SU-DHL-6 (cell line): ENCODE measurements at regions not wholly inside any gene's neighbourhood (a gene's known extent, or its start where the extent isn't known, plus 50 kb on each side); places are given as distances from the start of the nearest gene placed in this dataset.

Source experiments
- H2AFZ ChIP-seq: fragments of 200-600 bp; sonication (generic); 2 replicates; pipeline ENCODE4 v1.6.1; 2014; ENCODE audit warnings: low read depth, mild to moderate bottlenecking, moderate library complexity, mixed read lengths, antibody characterized with exemption, low read length; ENCODE audit not compliant: severe bottlenecking
- H3F3A ChIP-seq: fragments of 200-600 bp; shearing (Covaris generic); 2 replicates; pipeline ENCODE4 v1.6.0; 2016; ENCODE audit warnings: antibody characterized with exemption, mild to moderate bottlenecking; ENCODE audit not compliant: insufficient read depth
- H3K27ac ChIP-seq: fragments of 200-600 bp; sonication (generic); 2 replicates; pipeline ENCODE4 v1.5.1; 2016; ENCODE audit warnings: low read depth, mild to moderate bottlenecking, low read length, moderate library complexity, mixed read lengths
- H3K27me3 ChIP-seq: fragments of 200-600 bp; sonication (generic), shearing (Covaris generic); 2 replicates; pipeline ENCODE4 v1.6.0; 2014; ENCODE audit warnings: mild to moderate bottlenecking, low read length
- H3K36me3 ChIP-seq: fragments of 200-600 bp; sonication (generic); 2 replicates; pipeline ENCODE4 v1.6.1; 2014; ENCODE audit warnings: mild to moderate bottlenecking, low read length, mixed read lengths
- H3K4me2 ChIP-seq: fragments of 300-600, 200-600 bp; shearing (Covaris generic), sonication (generic); 2 replicates; pipeline ENCODE4 v1.6.0; 2014; ENCODE audit warnings: low read length, low read depth, mild to moderate bottlenecking; ENCODE audit not compliant: poor library complexity, severe bottlenecking
- H3K4me3 ChIP-seq: fragments of 200-600 bp; sonication (generic); 2 replicates; pipeline ENCODE4 v1.5.1; 2014; ENCODE audit warnings: antibody characterized with exemption, low read length, mild to moderate bottlenecking, mixed read lengths; ENCODE audit not compliant: insufficient read depth, poor library complexity, severe bottlenecking
- H3K79me2 ChIP-seq: fragments of 200-600 bp; sonication (generic); 2 replicates; pipeline ENCODE4 v1.6.1; 2014; ENCODE audit warnings: mild to moderate bottlenecking, low read length, moderate library complexity; ENCODE audit not compliant: insufficient read depth
- H3K9ac ChIP-seq: fragments of 200-600 bp; sonication (generic); 2 replicates; pipeline ENCODE4 v1.7.0; 2014; ENCODE audit warnings: mild to moderate bottlenecking, low read length
- H3K9me2 ChIP-seq: fragments of 200-600 bp; sonication (generic); replicated peaks from 2 replicates; pipeline ENCODE4 v1.6.1; 2014; ENCODE audit warnings: low read length; ENCODE audit not compliant: insufficient read depth
- H3K9me3 ChIP-seq: fragments of 200-600 bp; sonication (generic); 2 replicates; pipeline ENCODE4 v1.6.1; 2014; ENCODE audit warnings: low read length, mixed read lengths; ENCODE audit not compliant: insufficient read depth
- H4K20me1 ChIP-seq: fragments of 200-600 bp; sonication (generic); 2 replicates; pipeline ENCODE4 v1.6.1; 2014; ENCODE audit warnings: low read depth, mild to moderate bottlenecking, antibody characterized with exemption, low read length, moderate library complexity, mixed read lengths
- EZH2phosphoT487 ChIP-seq: fragments of 200-600 bp; sonication (generic), shearing (Covaris generic); conservative IDR thresholded peaks from 2 replicates; pipeline ENCODE4 v1.6.1; 2018; ENCODE audit warnings: mild to moderate bottlenecking, antibody characterized with exemption, low read length, moderate library complexity, mixed read lengths
- TF ChIP-seq, protein P1 (sequence below): fragments of 200-600 bp; sonication (generic); IDR thresholded peaks from one replicate; pipeline ENCODE4 v1.5.1; 2017; ENCODE audit warnings: antibody characterized with exemption, mild to moderate bottlenecking, low read length, moderate library complexity; ENCODE audit not compliant: insufficient read depth, poor library complexity, severe bottlenecking

DNA sequence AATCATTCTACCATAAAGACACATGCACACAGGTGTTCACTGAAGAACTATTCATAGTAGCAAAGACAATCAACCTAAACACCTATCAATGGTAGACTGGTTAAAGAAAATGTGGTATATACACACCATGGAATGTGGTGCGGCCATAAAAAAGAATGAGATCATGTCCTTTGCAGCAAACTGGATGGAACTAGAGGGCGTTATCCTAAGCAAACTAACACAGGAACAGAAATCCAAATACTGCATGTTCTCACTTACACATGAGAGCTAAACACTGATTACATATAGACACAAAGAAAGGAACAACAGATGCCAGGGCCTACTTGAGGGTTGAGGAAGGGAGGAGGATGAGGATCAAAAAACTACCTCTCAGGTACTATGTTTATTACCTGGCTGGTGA lies 103.8 kb downstream of the DRD1 start:
- H3K27ac ChIP-seq, result no peak overlapping the region
- no peaks in the 10 kb centered on the region for H4K20me1 ChIP-seq
- no peaks in the 10 kb centered on the region for H3K79me2 ChIP-seq
- H3K4me2 ChIP-seq, result no peak overlapping the region
- H3K4me3 ChIP-seq, result no peak overlapping the region
- no peak overlapping the region for H3K9ac ChIP-seq
- TF ChIP-seq EZH2phosphoT487, result no peak
- TF ChIP-seq, protein P1, sequence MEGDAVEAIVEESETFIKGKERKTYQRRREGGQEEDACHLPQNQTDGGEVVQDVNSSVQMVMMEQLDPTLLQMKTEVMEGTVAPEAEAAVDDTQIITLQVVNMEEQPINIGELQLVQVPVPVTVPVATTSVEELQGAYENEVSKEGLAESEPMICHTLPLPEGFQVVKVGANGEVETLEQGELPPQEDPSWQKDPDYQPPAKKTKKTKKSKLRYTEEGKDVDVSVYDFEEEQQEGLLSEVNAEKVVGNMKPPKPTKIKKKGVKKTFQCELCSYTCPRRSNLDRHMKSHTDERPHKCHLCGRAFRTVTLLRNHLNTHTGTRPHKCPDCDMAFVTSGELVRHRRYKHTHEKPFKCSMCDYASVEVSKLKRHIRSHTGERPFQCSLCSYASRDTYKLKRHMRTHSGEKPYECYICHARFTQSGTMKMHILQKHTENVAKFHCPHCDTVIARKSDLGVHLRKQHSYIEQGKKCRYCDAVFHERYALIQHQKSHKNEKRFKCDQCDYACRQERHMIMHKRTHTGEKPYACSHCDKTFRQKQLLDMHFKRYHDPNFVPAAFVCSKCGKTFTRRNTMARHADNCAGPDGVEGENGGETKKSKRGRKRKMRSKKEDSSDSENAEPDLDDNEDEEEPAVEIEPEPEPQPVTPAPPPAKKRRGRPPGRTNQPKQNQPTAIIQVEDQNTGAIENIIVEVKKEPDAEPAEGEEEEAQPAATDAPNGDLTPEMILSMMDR, result no peak
- H2AFZ ChIP-seq, result no peak overlapping the region
- H3F3A ChIP-seq, result no peaks in the 10 kb centered on the region
- no peaks in the 10 kb centered on the region for H3K27me3 ChIP-seq
- no peaks in the 10 kb centered on the region for H3K9me2 ChIP-seq
- H3K9me3 ChIP-seq, result no peaks in the 10 kb centered on the region
- no peaks in the 10 kb centered on the region for H3K36me3 ChIP-seq

DNA sequence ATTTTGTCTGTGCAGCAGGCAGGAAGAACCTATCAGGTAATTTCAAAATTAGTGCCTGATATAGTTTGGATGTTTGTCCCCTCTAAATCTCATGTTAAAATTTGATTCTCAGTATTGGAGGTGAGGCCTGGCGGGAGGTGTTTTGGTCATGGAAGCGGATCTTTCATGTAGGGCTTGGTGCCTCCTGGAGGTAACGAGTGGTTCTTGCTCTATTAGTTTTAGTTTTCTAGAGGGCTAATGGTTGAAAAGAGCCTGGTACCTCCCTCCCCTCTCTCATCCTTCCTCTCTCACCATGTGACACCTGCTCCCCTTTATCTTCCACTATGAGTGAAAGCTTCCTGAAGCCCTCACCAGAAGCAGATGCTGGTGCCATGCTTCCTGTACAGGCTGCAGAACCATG lies 106.3 kb downstream of the DRD1 start:
- no peaks in the 10 kb centered on the region for H3K79me2 ChIP-seq
- TF ChIP-seq, protein P1, result no peak
- no peak for TF ChIP-seq EZH2phosphoT487
- no peak overlapping the region for H2AFZ ChIP-seq
- no peak overlapping the region for H3K9ac ChIP-seq
- no peak overlapping the region for H3K4me3 ChIP-seq
- H3K36me3 ChIP-seq, result no peaks in the 10 kb centered on the region
- H3K9me2 ChIP-seq, result no peaks in the 10 kb centered on the region
- H3K4me2 ChIP-seq, result no peak overlapping the region
- no peaks in the 10 kb centered on the region for H3K27me3 ChIP-seq
- no peak overlapping the region for H3K27ac ChIP-seq
- H3K9me3 ChIP-seq, result no peaks in the 10 kb centered on the region
- no peaks in the 10 kb centered on the region for H4K20me1 ChIP-seq
- H3F3A ChIP-seq, result no peaks in the 10 kb centered on the region

DNA sequence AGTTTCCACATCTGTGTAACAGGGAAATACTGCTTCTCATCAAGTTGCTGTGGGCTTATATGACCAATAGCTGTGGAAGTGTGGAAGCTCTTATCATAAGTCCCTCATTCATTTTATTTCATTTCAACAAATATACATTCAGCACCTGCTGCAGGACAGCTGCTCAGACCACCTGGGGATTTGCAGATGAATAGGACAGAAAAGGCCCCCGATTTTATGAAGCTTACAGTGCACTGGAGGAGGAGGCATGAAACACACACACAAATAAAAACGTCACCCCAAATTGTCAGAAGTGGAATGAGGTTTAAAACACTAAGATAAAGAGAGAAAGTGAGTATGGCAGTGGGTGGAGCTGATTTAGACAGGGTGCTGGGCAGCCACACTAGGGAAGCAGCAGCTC lies 107.2 kb downstream of the DRD1 start:
- Histone ChIP-seq H2AFZ (no peak overlapping the region), H3K27me3 (no peaks in the 10 kb centered on the region), H4K20me1 (no peaks in the 10 kb centered on the region), H3K9me2 (no peaks in the 10 kb centered on the region), H3K4me3 (no peak overlapping the region), H3K4me2 (no peak overlapping the region), H3K9ac (no peak overlapping the region), H3F3A (no peaks in the 10 kb centered on the region), H3K27ac (no peak overlapping the region), H3K79me2 (no peaks in the 10 kb centered on the region), H3K36me3 (no peaks in the 10 kb centered on the region), H3K9me3 (no peaks in the 10 kb centered on the region)
- TF ChIP-seq, protein P1, result no peak
- no peak for TF ChIP-seq EZH2phosphoT487
